ENCODE measurements at regions not wholly inside any gene's neighbourhood (a gene's known extent, or its start where the extent isn't known, plus 50 kb on each side); places are given as distances from the start of the nearest gene placed in this dataset.

- no peak overlapping the region for H3K4me3 ChIP-seq (replicated peaks in 1 of 3; ENCODE audit: insufficient read depth in 1 of 3, low read depth in 2 of 3, low read length in 3 of 3)
- in situ Hi-C loops (cut with HindIII; ENCODE audit: extremely low pct_ligation_motif_present, low pct_unique_long_range_greater_than_20kb) (no loop called here), intact Hi-C loops (cut with micrococcal nuclease; ENCODE audit: unreplicated experiment) (no loop called here)
- no peaks in the 10 kb centered on the region for H3K36me3 ChIP-seq (replicated peaks in 1 of 2; ENCODE audit: control insufficient read depth in 1 of 2, insufficient read depth in 2 of 2, low read length in 2 of 2)
- TF ChIP-seq NFRKB (IDR thresholded peaks at IDR 0.05) (no peak), MAZ (IDR thresholded peaks at IDR 0.05; ENCODE audit: borderline replicate concordance, low read depth, low read length) (no peak), MAZ (CRISPR knock-in tag; IDR thresholded peaks at IDR 0.05; ENCODE audit: low read depth) (no peak), TCF7L2 (IDR thresholded peaks at IDR 0.05; ENCODE audit: low read depth, low read length) (no peak), THYN1 (CRISPR knock-in tag; IDR thresholded peaks at IDR 0.05; ENCODE audit: borderline replicate concordance, low read depth) (no peak), NFE2L1 (CRISPR knock-in tag; IDR thresholded peaks at IDR 0.05; ENCODE audit: borderline replicate concordance) (no peak), HNF4A (CRISPR knock-in tag; IDR thresholded peaks at IDR 0.05) (no peak), ZNF710 (CRISPR knock-in tag; IDR thresholded peaks at IDR 0.05; ENCODE audit: borderline replicate concordance) (no peak), DNMT1 (CRISPR knock-in tag; IDR thresholded peaks at IDR 0.05) (no peak), HOXD1 (CRISPR knock-in tag; IDR thresholded peaks at IDR 0.05) (no peak), TERF1 (CRISPR knock-in tag; IDR thresholded peaks at IDR 0.05) (no peak), MTA3 (CRISPR knock-in tag; IDR thresholded peaks at IDR 0.05) (no peak), KDM1A (CRISPR knock-in tag; IDR thresholded peaks at IDR 0.05) (no peak), ZNF782 (CRISPR knock-in tag; IDR thresholded peaks at IDR 0.05; ENCODE audit: borderline replicate concordance) (no peak), ATF1 (CRISPR knock-in tag; IDR thresholded peaks at IDR 0.05) (no peak), PLRG1 (conservative IDR thresholded peaks at IDR 0.05) (no peak)
- TF ChIP-seq, protein P1, sequence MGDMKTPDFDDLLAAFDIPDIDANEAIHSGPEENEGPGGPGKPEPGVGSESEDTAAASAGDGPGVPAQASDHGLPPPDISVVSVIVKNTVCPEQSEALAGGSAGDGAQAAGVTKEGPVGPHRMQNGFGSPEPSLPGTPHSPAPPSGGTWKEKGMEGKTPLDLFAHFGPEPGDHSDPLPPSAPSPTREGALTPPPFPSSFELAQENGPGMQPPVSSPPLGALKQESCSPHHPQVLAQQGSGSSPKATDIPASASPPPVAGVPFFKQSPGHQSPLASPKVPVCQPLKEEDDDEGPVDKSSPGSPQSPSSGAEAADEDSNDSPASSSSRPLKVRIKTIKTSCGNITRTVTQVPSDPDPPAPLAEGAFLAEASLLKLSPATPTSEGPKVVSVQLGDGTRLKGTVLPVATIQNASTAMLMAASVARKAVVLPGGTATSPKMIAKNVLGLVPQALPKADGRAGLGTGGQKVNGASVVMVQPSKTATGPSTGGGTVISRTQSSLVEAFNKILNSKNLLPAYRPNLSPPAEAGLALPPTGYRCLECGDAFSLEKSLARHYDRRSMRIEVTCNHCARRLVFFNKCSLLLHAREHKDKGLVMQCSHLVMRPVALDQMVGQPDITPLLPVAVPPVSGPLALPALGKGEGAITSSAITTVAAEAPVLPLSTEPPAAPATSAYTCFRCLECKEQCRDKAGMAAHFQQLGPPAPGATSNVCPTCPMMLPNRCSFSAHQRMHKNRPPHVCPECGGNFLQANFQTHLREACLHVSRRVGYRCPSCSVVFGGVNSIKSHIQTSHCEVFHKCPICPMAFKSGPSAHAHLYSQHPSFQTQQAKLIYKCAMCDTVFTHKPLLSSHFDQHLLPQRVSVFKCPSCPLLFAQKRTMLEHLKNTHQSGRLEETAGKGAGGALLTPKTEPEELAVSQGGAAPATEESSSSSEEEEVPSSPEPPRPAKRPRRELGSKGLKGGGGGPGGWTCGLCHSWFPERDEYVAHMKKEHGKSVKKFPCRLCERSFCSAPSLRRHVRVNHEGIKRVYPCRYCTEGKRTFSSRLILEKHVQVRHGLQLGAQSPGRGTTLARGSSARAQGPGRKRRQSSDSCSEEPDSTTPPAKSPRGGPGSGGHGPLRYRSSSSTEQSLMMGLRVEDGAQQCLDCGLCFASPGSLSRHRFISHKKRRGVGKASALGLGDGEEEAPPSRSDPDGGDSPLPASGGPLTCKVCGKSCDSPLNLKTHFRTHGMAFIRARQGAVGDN (CRISPR knock-in tag; IDR thresholded peaks at IDR 0.05) = no peak
- H3K4me2 ChIP-seq (ENCODE audit: low read depth, low read length) = no peak overlapping the region
- no peaks in the 10 kb centered on the region for H4K20me1 ChIP-seq (ENCODE audit: insufficient read depth, low read length)
- ATAC-seq = no peak
- no peak for DNase-seq (ENCODE audit: low spot score)
- H3K9ac ChIP-seq (ENCODE audit: insufficient read depth, low read depth, low read length) = no peak overlapping the region
- 20% methylated on average over 1 of the region's 1 CpG for WGBS (ENCODE audit: low lambda C conversion rate)
- BruUV-seq (replicated peaks) = no TSS peak
- H3K27ac ChIP-seq (ENCODE audit: extremely low read length, insufficient read depth, low read length) = no peak overlapping the region
- no peaks in the 10 kb centered on the region for H3K9me3 ChIP-seq (ENCODE audit: low read length)
- CTCF ChIA-PET (ENCODE audit: low intra/inter-chr PET ratio, low total read pairs) = no interaction called here
- no peak for FAIRE-seq
- H2AFZ ChIP-seq (ENCODE audit: low read length) = no peak overlapping the region
- H3K27me3 ChIP-seq (ENCODE audit: control insufficient read depth in 1 of 2, insufficient read depth in 2 of 2, low read length in 2 of 2) = peaks cover 0 to 9% of the 10 kb centered on the region in 2 experiments; a peak in 3 of 5 replicates
- H3K4me1 ChIP-seq (ENCODE audit: insufficient read depth, low read length) = no peaks in the 10 kb centered on the region
- H3K79me2 ChIP-seq (ENCODE audit: insufficient read depth, low read length) = no peaks in the 10 kb centered on the region
- POLR2A ChIA-PET = interaction anchor here (0.9 kb wide), 1 partner anchor 217 kb away, joined by 3 read pairs; no protein-coding TSS in a partner anchor
These were observed 105.4 kb upstream of the MBNL2 start for GRCh38 chr13:97116754-97117153.
